ENCODE measurements at regions not wholly inside any gene's neighbourhood (a gene's known extent, or its start where the extent isn't known, plus 50 kb on each side); places are given as distances from the start of the nearest gene placed in this dataset.

DNA sequence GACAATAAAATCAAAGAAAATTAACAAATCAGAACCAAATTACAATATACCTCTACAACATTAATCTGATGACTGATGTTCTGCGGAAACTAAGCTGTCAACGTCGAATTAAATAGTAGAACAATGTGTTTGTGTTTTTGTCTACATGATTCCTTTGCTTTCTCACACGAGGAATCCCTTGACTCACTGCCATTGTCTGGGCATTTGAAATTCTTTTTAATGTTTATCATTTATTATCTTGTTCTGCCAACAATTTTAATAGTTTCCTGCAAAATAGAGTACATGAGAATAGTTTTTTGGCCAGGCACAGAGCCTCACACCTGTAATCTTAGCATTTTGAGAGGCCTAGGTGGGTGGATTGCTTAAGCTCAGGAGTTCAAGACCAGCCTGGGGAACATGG, 76.6 kb upstream of the KRAS start:
- no peak overlapping the region for H2AFZ ChIP-seq (ENCODE audit: low read length)
- H3K27me3 ChIP-seq (replicated peaks in 1 of 4; ENCODE audit: control insufficient read depth in 3 of 4, extremely low read depth in 1 of 4, insufficient read depth in 3 of 4, low read length in 3 of 4): no peaks in the 10 kb centered on the region; a peak in 1 of 7 replicates
- H3K23ac ChIP-seq (ENCODE audit: insufficient read length): no peak overlapping the region
- H3K23me2 ChIP-seq (ENCODE audit: low read depth, low read length): no peaks in the 10 kb centered on the region
- no peaks in the 10 kb centered on the region for H3K36me3 ChIP-seq (ENCODE audit: control insufficient read depth in 2 of 4, insufficient read depth in 4 of 4, low read length in 3 of 4)
- no peak overlapping the region for H2AK5ac ChIP-seq (ENCODE audit: low read depth, low read length)
- no peaks in the 10 kb centered on the region for H3K9me3 ChIP-seq (ENCODE audit: insufficient read depth in 2 of 2, low read depth in 1 of 2, low read length in 1 of 2)
- no peak for FAIRE-seq
- H3K18ac ChIP-seq (ENCODE audit: extremely low read depth, low read length): no peak overlapping the region
- H4K5ac ChIP-seq (ENCODE audit: insufficient read length, low read depth, low read length): no peak overlapping the region
- H4K20me1 ChIP-seq (replicated peaks in 1 of 2; ENCODE audit: control insufficient read depth in 1 of 2, insufficient read depth in 2 of 2, low read length in 2 of 2): no peaks in the 10 kb centered on the region
- ChIA-PET POLR2A (ENCODE audit: partially characterized antibody) (no interaction called here), CTCF (ENCODE audit: partially characterized antibody) (interaction anchor here (0.6 kb wide), 1 partner anchor 1719 kb away, joined by 4 read pairs; no protein-coding TSS in a partner anchor)
- no peak overlapping the region for H3K4me2 ChIP-seq (ENCODE audit: insufficient read depth in 1 of 2, low read depth in 2 of 2, low read length in 2 of 2)
- H3K14ac ChIP-seq (ENCODE audit: insufficient read length): no peak overlapping the region
- H2BK120ac ChIP-seq (replicated peaks; ENCODE audit: low read depth, low read length): no peak overlapping the region
- H3K9ac ChIP-seq (replicated peaks in 1 of 4; ENCODE audit: extremely low read depth in 1 of 4, low read depth in 3 of 4, low read length in 3 of 4): no peak overlapping the region
- no peak overlapping the region for H2BK20ac ChIP-seq (ENCODE audit: low read length)
- DNase-seq (ENCODE audit: low read depth in 1 of 2, low spot score in 2 of 2): no peak
- H2BK5ac ChIP-seq (ENCODE audit: low read depth, low read length): no peak overlapping the region
- no peak overlapping the region for H3K4me3 ChIP-seq (ENCODE audit: extremely low read depth in 1 of 4, insufficient read depth in 2 of 4, low read depth in 3 of 4, low read length in 4 of 4)
- no peak overlapping the region for H2BK12ac ChIP-seq (ENCODE audit: low read depth, low read length)
- no peak overlapping the region for H3K4ac ChIP-seq (replicated peaks; ENCODE audit: insufficient read length, low read depth, low read length)
- WGBS, 2 experiments (ENCODE audit: extremely low coverage in 1 of 2, insufficient coverage in 1 of 2, insufficient read length in 1 of 2, insufficient replicate concordance in 2 of 2, low coverage in 1 of 2, low lambda C conversion rate in 2 of 2, missing lambda C conversion rate in 1 of 2): 66% methylated on average over 4 of the region's 4 CpGs; no CpG with 5 or more reads in 1 of the 2 experiments
- no peak overlapping the region for H2BK15ac ChIP-seq (ENCODE audit: low read length)
- H4K91ac ChIP-seq (replicated peaks; ENCODE audit: insufficient read length, low read length): no peak overlapping the region
- no peak overlapping the region for H4K8ac ChIP-seq (ENCODE audit: extremely low read depth, insufficient read depth, low read length)
- H3K27ac ChIP-seq (ENCODE audit: low read depth, low read length): no peak overlapping the region
- no peaks in the 10 kb centered on the region for H3K79me1 ChIP-seq (ENCODE audit: low read depth, low read length)
- no peaks in the 10 kb centered on the region for H3K79me2 ChIP-seq (ENCODE audit: control insufficient read depth in 1 of 2, insufficient read depth in 2 of 2, low read length in 2 of 2)
- H3K56ac ChIP-seq (replicated peaks; ENCODE audit: insufficient read length, low read depth, low read length): no peak overlapping the region
- H3K4me1 ChIP-seq (replicated peaks in 1 of 4; ENCODE audit: control insufficient read depth in 3 of 4, insufficient read depth in 4 of 4, low read length in 3 of 4): no peaks in the 10 kb centered on the region
- TF ChIP-seq YY1 (IDR thresholded peaks at IDR 0.05; ENCODE audit: low read depth, low read length): no peak
- no peak for TF ChIP-seq MAX (IDR thresholded peaks at IDR 0.05)
- no peak for TF ChIP-seq E2F6 (IDR thresholded peaks at IDR 0.05)
- TF ChIP-seq MAFK (IDR thresholded peaks at IDR 0.05; ENCODE audit: low read depth, low read length): no peak
- no peak for TF ChIP-seq RAD21 (IDR thresholded peaks at IDR 0.05 in 1 of 2, conservative IDR thresholded peaks at IDR 0.05 in 1 of 2; ENCODE audit: low read depth in 2 of 2, low read length in 2 of 2)
- no peak for TF ChIP-seq CTBP2 (IDR thresholded peaks at IDR 0.05; ENCODE audit: borderline replicate concordance, insufficient read depth, insufficient read length, low read length)
- no peak for TF ChIP-seq CHD2 (IDR thresholded peaks at IDR 0.05; ENCODE audit: low read length)
- TF ChIP-seq, protein P1, sequence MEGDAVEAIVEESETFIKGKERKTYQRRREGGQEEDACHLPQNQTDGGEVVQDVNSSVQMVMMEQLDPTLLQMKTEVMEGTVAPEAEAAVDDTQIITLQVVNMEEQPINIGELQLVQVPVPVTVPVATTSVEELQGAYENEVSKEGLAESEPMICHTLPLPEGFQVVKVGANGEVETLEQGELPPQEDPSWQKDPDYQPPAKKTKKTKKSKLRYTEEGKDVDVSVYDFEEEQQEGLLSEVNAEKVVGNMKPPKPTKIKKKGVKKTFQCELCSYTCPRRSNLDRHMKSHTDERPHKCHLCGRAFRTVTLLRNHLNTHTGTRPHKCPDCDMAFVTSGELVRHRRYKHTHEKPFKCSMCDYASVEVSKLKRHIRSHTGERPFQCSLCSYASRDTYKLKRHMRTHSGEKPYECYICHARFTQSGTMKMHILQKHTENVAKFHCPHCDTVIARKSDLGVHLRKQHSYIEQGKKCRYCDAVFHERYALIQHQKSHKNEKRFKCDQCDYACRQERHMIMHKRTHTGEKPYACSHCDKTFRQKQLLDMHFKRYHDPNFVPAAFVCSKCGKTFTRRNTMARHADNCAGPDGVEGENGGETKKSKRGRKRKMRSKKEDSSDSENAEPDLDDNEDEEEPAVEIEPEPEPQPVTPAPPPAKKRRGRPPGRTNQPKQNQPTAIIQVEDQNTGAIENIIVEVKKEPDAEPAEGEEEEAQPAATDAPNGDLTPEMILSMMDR (IDR thresholded peaks at IDR 0.05; ENCODE audit: control extremely low read depth in 1 of 3, insufficient read depth in 1 of 3, low read depth in 1 of 3, low read length in 3 of 3): no peak
- no peak for TF ChIP-seq FOSL1 (IDR thresholded peaks at IDR 0.05; ENCODE audit: insufficient read depth, low read depth, low read length)
- no peak for TF ChIP-seq ZNF274 (IDR thresholded peaks at IDR 0.05; ENCODE audit: borderline replicate concordance, extremely low read depth, low read length)
- TF ChIP-seq GTF2F1 (IDR thresholded peaks at IDR 0.05; ENCODE audit: borderline replicate concordance, low read depth, low read length): no peak

All from H1 (cell line).